HEK293T (cell line): ENCODE measurements at regions not wholly inside any gene's neighbourhood (a gene's known extent, or its start where the extent isn't known, plus 50 kb on each side); places are given as distances from the start of the nearest gene placed in this dataset.
"Not testable (repeated sequence)": the region's sequence is repeated elsewhere in the genome, so short reads cannot be mapped to it uniquely, and the experiment has no call there.

Experiments used
- CTCF ChIA-PET: fragments of 350-600 bp; formaldehyde crosslinking; extraction: SDS; loops from one replicate; lab custom pipeline; 2021; ENCODE audit warnings: antibody characterized with exemption, inconsistent platforms; lab: Yijun Ruan, JAX
- POLR2A ChIA-PET: fragments of 350-600 bp; formaldehyde crosslinking; extraction: SDS; loops from one replicate; lab custom pipeline; 2020; ENCODE audit warnings: antibody characterized with exemption, inconsistent platforms; lab: Yijun Ruan, JAX
- DNase-seq: peaks from one replicate; pipeline ENCODE4 v3.0.0; 2012; ENCODE audit warnings: mixed read lengths; ENCODE audit errors: extremely low spot score
- ARNT ChIP-seq: fragments of 450-650 bp; IDR thresholded peaks from 2 replicates; pipeline ENCODE4 v1.6.1; 2017; ENCODE audit warnings: mild to moderate bottlenecking
- BHLHE40 ChIP-seq: fragments of 450-650 bp; IDR thresholded peaks from 2 replicates; pipeline ENCODE4 v1.6.1; 2016; ENCODE audit warnings: mild to moderate bottlenecking, moderate library complexity, borderline replicate concordance
- CTBP1 ChIP-seq: fragments of 450-650 bp; IDR thresholded peaks from 2 replicates; pipeline ENCODE4 v1.6.1; 2016; ENCODE audit warnings: borderline replicate concordance
- ELF4 ChIP-seq: fragments of 450-650 bp; IDR thresholded peaks from 2 replicates; pipeline ENCODE4 v1.6.1; 2017; ENCODE audit warnings: antibody characterized with exemption
- FOXA1 ChIP-seq: fragments of 450-650 bp; IDR thresholded peaks from 2 replicates; pipeline ENCODE4 v1.6.1; 2016; ENCODE audit warnings: mild to moderate bottlenecking
- FOXK2 ChIP-seq: fragments of 450-650 bp; IDR thresholded peaks from 2 replicates; pipeline ENCODE4 v1.6.1; 2016; ENCODE audit warnings: mild to moderate bottlenecking
- FOXM1 ChIP-seq: fragments of 450-650 bp; IDR thresholded peaks from 2 replicates; pipeline ENCODE4 v1.6.1; 2017; ENCODE audit warnings: mild to moderate bottlenecking, borderline replicate concordance
- HDGF ChIP-seq: fragments of 450-650 bp; IDR thresholded peaks from 2 replicates; pipeline ENCODE4 v1.6.1; 2017; ENCODE audit warnings: antibody characterized with exemption, borderline replicate concordance
- L3MBTL2 ChIP-seq: fragments of 450-650 bp; conservative IDR thresholded peaks from 2 replicates; pipeline ENCODE4 v1.6.1; 2016; ENCODE audit warnings: mild to moderate bottlenecking
- LEF1 ChIP-seq: fragments of 450-650 bp; IDR thresholded peaks from 2 replicates; pipeline ENCODE4 v1.6.1; 2017; ENCODE audit warnings: mild to moderate bottlenecking, borderline replicate concordance
- NFRKB ChIP-seq: fragments of 450-650 bp; IDR thresholded peaks from 2 replicates; pipeline ENCODE4 v1.6.1; 2016; ENCODE audit warnings: mild to moderate bottlenecking, moderate library complexity
- PKNOX1 ChIP-seq: fragments of 450-650 bp; IDR thresholded peaks from 2 replicates; pipeline ENCODE4 v1.6.1; 2016
- SP1 ChIP-seq: fragments of 450-650 bp; IDR thresholded peaks from 2 replicates; pipeline ENCODE4 v1.6.1; 2017
- SUZ12 ChIP-seq: fragments of 450-650 bp; IDR thresholded peaks from 2 replicates; pipeline ENCODE4 v1.6.1; 2016; ENCODE audit warnings: mild to moderate bottlenecking
- TARDBP ChIP-seq: fragments of 450-650 bp; IDR thresholded peaks from 2 replicates; pipeline ENCODE4 v1.6.1; 2016
- ZNF384 ChIP-seq: fragments of 450-650 bp; IDR thresholded peaks from 2 replicates; pipeline ENCODE4 v1.6.1; 2016

GRCh38 chr3:184497804-184498203 lies 63.8 kb upstream of the EPHB3 start:
- DNase-seq: no peak
- POLR2A ChIA-PET: no interaction called here
- CTCF ChIA-PET: interaction anchor here (0.8 kb wide), 1 partner anchor 16 kb away, joined by 3 read pairs; no protein-coding TSS in a partner anchor

GRCh38 chr3:184498986-184499606 lies 62.5 kb upstream of the EPHB3 start:
- POLR2A ChIA-PET: no interaction called here
- DNase-seq: no peak
- TF ChIP-seq L3MBTL2: no peak
- TF ChIP-seq TARDBP: no peak
- no peak for TF ChIP-seq ARNT
- no peak for TF ChIP-seq NFRKB
- TF ChIP-seq ZNF384: no peak
- TF ChIP-seq ELF4: no peak
- no peak for TF ChIP-seq BHLHE40
- TF ChIP-seq SUZ12: no peak
- no peak for TF ChIP-seq FOXK2
- TF ChIP-seq SP1: no peak
- TF ChIP-seq LEF1: no peak
- TF ChIP-seq HDGF: no peak
- no peak for TF ChIP-seq PKNOX1
- TF ChIP-seq FOXA1: no peak
- TF ChIP-seq CTBP1: no peak
- no peak for TF ChIP-seq FOXM1
- CTCF ChIA-PET: no interaction called here

More at GRCh38 chr3:184497804-184498203, 63.8 kb upstream of the EPHB3 start:
- TF ChIP-seq ZNF384 (no peak), HDGF (no peak), FOXA1 (no peak), SUZ12 (no peak), LEF1 (no peak), ELF4 (no peak), NFRKB (no peak), L3MBTL2 (no peak), FOXM1 (no peak)

- CTCF ChIA-PET: no interaction called here
- no peak for DNase-seq
- TF ChIP-seq ELF4: no peak
- no peak for TF ChIP-seq TARDBP
- POLR2A ChIA-PET: no interaction called here
Observed at GRCh38 chr3:184500344-184500923, 61.2 kb upstream of the EPHB3 start.

- no peak for DNase-seq
- TF ChIP-seq ARNT (no peak), L3MBTL2 (no peak), PKNOX1 (no peak), HDGF (no peak), FOXA1 (no peak), FOXM1 (no peak), SUZ12 (no peak), CTBP1 (no peak), SP1 (no peak), ELF4 (no peak), NFRKB (no peak), ZNF384 (no peak)
- ChIA-PET POLR2A (no interaction called here), CTCF (no interaction called here)
Observed at GRCh38 chr3:184502123-184502667, 59.4 kb upstream of the EPHB3 start.

- CTCF ChIA-PET: interaction anchor here (0.8 kb wide), 1 partner anchor 21 kb away, joined by 3 read pairs; no protein-coding TSS in a partner anchor
- DNase-seq, POLR2A ChIA-PET: not testable (repeated sequence)
Observed at GRCh38 chr3:184502841-184503240, 58.7 kb upstream of the EPHB3 start.

GRCh38 chr3:184503647-184504046 lies 57.9 kb upstream of the EPHB3 start:
- CTCF ChIA-PET: interaction anchor here (0.8 kb wide), 1 partner anchor 21 kb away, joined by 3 read pairs; no protein-coding TSS in a partner anchor
- no peak for DNase-seq
- POLR2A ChIA-PET: no interaction called here
- TF ChIP-seq FOXK2: no peak
- no peak for TF ChIP-seq HDGF
- TF ChIP-seq NFRKB: no peak
- TF ChIP-seq SUZ12: no peak
- TF ChIP-seq CTBP1: no peak
- TF ChIP-seq L3MBTL2: no peak
- no peak for TF ChIP-seq FOXM1
- TF ChIP-seq PKNOX1: no peak
- no peak for TF ChIP-seq ZNF384
- no peak for TF ChIP-seq BHLHE40
- no peak for TF ChIP-seq ELF4
- TF ChIP-seq TARDBP: no peak
- TF ChIP-seq SP1: no peak
- no peak for TF ChIP-seq LEF1
- TF ChIP-seq FOXA1: no peak
- no peak for TF ChIP-seq ARNT
